NT2/D1 (cell line): ENCODE measurements at regions not wholly inside any gene's neighbourhood (a gene's known extent, or its start where the extent isn't known, plus 50 kb on each side); places are given as distances from the start of the nearest gene placed in this dataset.

ENCODE experiments used
- YY1 ChIP-seq: IDR thresholded peaks from 2 replicates; pipeline ENCODE4 v1.6.1; 2011; ENCODE audit not compliant: insufficient read length, insufficient read depth
- ZNF274 ChIP-seq: IDR thresholded peaks from 2 replicates; pipeline ENCODE4 v1.6.1; 2011; ENCODE audit warnings: mild to moderate bottlenecking, low read depth, low read length

GRCh38 chr1:172824209-172824608 is 165.3 kb downstream of the FASLG start:
- TF ChIP-seq ZNF274 (no peak), YY1 (no peak)
